Omental fat pad (tissue), 3 donors: ENCODE measurements at regions not wholly inside any gene's neighbourhood (a gene's known extent, or its start where the extent isn't known, plus 50 kb on each side); places are given as distances from the start of the nearest gene placed in this dataset.

Experiments used
- ATAC-seq: fragments of 150-250 bp; one replicate; pipeline ENCODE4 v1.9.1; 2016; ENCODE audit warnings: mild to moderate bottlenecking, moderate library complexity; ENCODE audit not compliant: low FRiP score
- DNase-seq: peaks from one replicate; pipeline ENCODE4 v3.0.0-alpha.2; 2019; ENCODE audit warnings: low spot score
- CTCF ChIP-seq, 3 donors: fragments of 450-650 bp; IDR thresholded peaks; one replicate each; pipeline ENCODE4 v1.5.1; 2016 to 2017; ENCODE audit warnings: antibody characterized with exemption in 3 of 3, mild to moderate bottlenecking in 3 of 3, moderate library complexity in 2 of 3

DNA sequence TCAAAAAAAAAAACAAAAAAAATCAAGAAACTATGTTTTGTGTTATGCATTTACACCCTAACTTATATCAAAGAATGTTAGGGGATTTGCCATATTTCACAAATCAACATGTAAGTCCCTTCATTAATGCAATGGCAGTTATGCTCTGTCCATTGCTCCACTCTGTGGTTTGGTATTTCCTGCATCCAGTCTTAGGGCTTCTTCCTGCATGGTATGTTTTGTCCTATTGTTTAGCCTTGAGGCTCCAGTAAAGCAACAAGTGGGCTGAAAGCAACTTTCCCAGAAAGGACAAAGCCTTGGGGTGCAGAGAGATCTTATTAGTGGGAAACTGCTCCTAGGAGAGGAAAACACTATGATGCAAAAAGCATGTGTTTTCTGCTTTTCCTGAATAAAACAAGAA is 474.1 kb downstream of the IRS1 start:
- TF ChIP-seq CTCF (IDR thresholded peaks at IDR 0.05) = no peak
- ATAC-seq (no peak), DNase-seq (no peak)

DNA sequence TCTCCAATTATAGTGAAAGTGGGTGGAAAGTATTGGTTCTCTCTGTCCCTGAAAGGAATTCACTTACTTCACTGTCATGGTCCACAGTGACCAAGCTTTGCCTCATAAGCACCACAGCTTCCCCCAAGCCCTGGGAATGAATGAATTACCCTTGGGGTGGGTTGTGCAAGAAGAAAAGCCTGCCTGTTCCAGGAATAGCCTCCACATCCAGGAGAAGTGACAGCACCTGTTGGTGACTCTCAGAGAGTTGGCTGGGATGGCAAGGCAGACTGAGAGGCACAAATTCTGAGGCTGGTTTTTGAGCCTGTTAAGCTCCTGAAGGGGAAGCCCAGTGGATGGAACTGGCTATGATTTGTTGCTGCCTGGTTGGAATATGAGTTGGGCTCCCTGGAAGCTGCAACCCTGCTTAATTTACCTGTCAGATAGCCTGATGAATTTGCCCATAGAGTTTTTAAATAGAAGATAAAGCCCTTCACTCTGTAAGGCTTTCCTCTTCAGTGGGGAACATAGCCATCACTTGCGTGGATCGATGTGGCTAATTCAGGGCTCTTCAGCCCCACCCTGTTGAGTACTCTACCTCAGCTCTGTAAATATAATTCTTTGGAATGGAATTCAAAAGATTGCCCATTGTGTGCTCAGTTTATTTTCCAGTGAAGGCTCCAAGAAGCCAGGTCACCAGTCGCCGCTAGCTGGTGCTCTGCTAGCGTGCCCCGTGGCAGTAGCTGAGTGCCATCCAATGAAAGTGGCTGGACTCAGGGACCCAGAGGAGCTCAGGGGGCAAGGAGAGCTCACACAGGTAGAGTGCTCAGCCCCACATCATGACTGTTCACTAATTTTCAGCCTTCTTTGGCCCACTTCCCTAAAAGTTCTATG is 479.3 kb downstream of the IRS1 start:
- ATAC-seq = no peak
- no peak for TF ChIP-seq CTCF (IDR thresholded peaks at IDR 0.05)
- no peak for DNase-seq

DNA sequence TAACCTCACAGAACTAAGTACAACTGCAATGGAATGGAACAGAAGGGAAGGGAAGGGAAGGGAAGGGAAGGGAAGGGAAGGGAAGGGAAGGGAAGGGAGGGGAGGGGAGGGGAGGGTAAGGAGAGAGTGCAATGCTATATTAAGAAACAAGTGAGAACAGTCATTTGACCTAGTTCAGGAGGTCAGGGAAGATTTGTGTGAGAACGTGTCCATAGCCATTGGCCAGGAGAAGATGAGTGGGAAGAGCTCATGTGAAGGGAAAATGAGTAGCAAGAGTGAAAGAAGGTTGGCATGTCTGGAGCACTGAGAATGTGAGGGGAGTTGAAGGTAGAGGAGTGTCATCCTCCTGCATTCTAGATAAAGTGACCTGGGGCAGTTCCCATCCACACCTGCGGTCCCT is 481.6 kb downstream of the IRS1 start:
- DNase-seq (no peak), ATAC-seq (no peak)
- no peak for TF ChIP-seq CTCF (IDR thresholded peaks at IDR 0.05)

GRCh38 chr2:226313060-226313459 is 486.6 kb downstream of the IRS1 start:
- ATAC-seq (no peak), DNase-seq (no peak)
- TF ChIP-seq CTCF (IDR thresholded peaks at IDR 0.05) = no peak

DNA sequence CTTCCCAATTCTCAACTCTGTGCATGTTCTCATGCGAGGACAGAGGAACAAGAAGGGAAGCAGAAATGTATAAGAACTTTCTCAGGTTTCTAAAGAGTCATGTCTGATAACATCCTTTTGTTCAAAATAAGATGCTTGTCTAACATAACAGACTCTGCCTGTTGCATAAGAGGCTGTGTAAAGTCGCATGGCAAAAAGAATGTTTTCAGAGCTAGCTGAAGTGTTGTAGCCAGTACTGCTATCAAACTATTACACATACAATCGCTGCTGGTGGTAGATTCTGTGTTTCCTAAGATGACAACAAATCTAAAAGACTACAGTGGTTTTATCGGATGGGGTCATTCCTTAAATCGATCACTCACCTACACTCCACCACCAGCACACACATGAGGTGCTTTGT is 487.5 kb downstream of the IRS1 start:
- ATAC-seq (no peak), DNase-seq (no peak)
- no peak for TF ChIP-seq CTCF (IDR thresholded peaks at IDR 0.05)

GRCh38 chr2:226310146-226310545 is 489.5 kb downstream of the IRS1 start:
- TF ChIP-seq CTCF (IDR thresholded peaks at IDR 0.05) = no peak
- DNase-seq (no peak), ATAC-seq (no peak)

DNA sequence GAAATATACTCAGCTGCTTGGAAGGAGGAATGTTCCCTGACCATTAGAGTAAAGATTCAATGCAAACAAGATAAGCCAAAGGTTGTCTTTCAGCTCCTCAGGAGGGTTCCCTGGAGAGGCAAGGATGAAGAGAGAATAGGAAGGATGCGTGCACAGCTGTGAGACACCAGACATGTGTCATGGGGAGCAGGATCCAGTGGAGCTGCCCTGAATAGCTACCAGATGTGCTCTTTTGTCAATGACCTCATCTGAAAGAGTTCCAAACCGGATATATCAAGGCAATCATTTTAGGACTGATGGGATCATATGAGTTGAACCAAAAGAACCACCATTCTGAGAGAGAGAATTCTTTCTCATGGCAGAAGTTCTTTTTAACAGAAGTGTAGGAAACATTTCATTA is 490.6 kb downstream of the IRS1 start:
- DNase-seq (no peak), ATAC-seq (no peak)
- no peak for TF ChIP-seq CTCF (IDR thresholded peaks at IDR 0.05)
